Endometrium (tissue), 2 donors: ENCODE measurements at regions not wholly inside any gene's neighbourhood (a gene's known extent, or its start where the extent isn't known, plus 50 kb on each side); places are given as distances from the start of the nearest gene placed in this dataset.
"Not testable (repeated sequence)": the region's sequence is repeated elsewhere in the genome, so short reads cannot be mapped to it uniquely, and the experiment has no call there.

Source experiments
- FAIRE-seq: peaks from 2 replicates; lab custom pipeline; 2012; peaks lifted over from hg19 to GRCh38; lab: Jason Lieb, UNC
- donor health status: control.
- donor health status: control.

GRCh38 chr2:172288603-172289002, 138.8 kb upstream of the ITGA6 start:
- FAIRE-seq, result no peak

GRCh38 chr2:172293952-172294351, 133.4 kb upstream of the ITGA6 start:
- FAIRE-seq, result no peak

- FAIRE-seq, result no peak
Observed at GRCh38 chr2:172294983-172295382, 132.4 kb upstream of the ITGA6 start.

- no peak for FAIRE-seq
Observed at GRCh38 chr2:172295677-172296076, 131.7 kb upstream of the ITGA6 start.

GRCh38 chr2:172296267-172297046, 130.9 kb upstream of the ITGA6 start:
- no peak for FAIRE-seq

- FAIRE-seq, result no peak
Observed at GRCh38 chr2:172297531-172297930, 129.9 kb upstream of the ITGA6 start.

GRCh38 chr2:172297950-172298349, 129.4 kb upstream of the ITGA6 start:
- FAIRE-seq, result no peak

GRCh38 chr2:172299741-172300140, 127.6 kb upstream of the ITGA6 start:
- peak; percentile 35 for FAIRE-seq

GRCh38 chr2:172300851-172301250, 126.5 kb upstream of the ITGA6 start:
- FAIRE-seq, result no peak

GRCh38 chr2:172305066-172305465, 122.3 kb upstream of the ITGA6 start:
- no peak for FAIRE-seq

- no peak for FAIRE-seq
Observed at GRCh38 chr2:172307800-172308199, 119.6 kb upstream of the ITGA6 start.

GRCh38 chr2:172308253-172308935, 119.0 kb upstream of the ITGA6 start:
- FAIRE-seq, result no peak

- FAIRE-seq, result no peak
Observed at GRCh38 chr2:172311921-172312345, 115.5 kb upstream of the ITGA6 start.

- no peak for FAIRE-seq
Observed at GRCh38 chr2:172313715-172314341, 113.6 kb upstream of the ITGA6 start.

GRCh38 chr2:172315070-172315469, 112.3 kb upstream of the ITGA6 start:
- not testable (repeated sequence) for FAIRE-seq

- FAIRE-seq, result no peak
Observed at GRCh38 chr2:172322049-172322448, 105.3 kb upstream of the ITGA6 start.

GRCh38 chr2:172323256-172323655, 104.1 kb upstream of the ITGA6 start:
- no peak for FAIRE-seq

GRCh38 chr2:172323861-172324597, 103.4 kb upstream of the ITGA6 start:
- no peak for FAIRE-seq

- no peak for FAIRE-seq
Observed at GRCh38 chr2:172326211-172326509, 101.2 kb upstream of the ITGA6 start.

- no peak for FAIRE-seq
Observed at GRCh38 chr2:172328103-172328841, 99.1 kb upstream of the ITGA6 start.

- FAIRE-seq, result no peak
Observed at GRCh38 chr2:172329416-172329773, 98.0 kb upstream of the ITGA6 start.
